Cardiac muscle cell (in vitro differentiated cells and primary cell): ENCODE measurements at regions not wholly inside any gene's neighbourhood (a gene's known extent, or its start where the extent isn't known, plus 50 kb on each side); places are given as distances from the start of the nearest gene placed in this dataset.

Experiments
- DNase-seq, 2 donors: peaks; one replicate each; pipeline versions ENCODE4 v3.0.0 to v3.0.0-alpha.2; 2010 to 2017; ENCODE audit warnings: low read depth in 1 of 2, low spot score in 1 of 2
- H3K27ac ChIP-seq: fragments of 200-600 bp; sonication (generic); 2 replicates; pipeline ENCODE4 v1.5.1; 2016
- H3K27me3 ChIP-seq: fragments of 200-600 bp; sonication (generic); 2 replicates; pipeline ENCODE4 v1.6.0; 2016; ENCODE audit warnings: control low read depth
- H3K36me3 ChIP-seq: fragments of 200-600 bp; sonication (generic); 2 replicates; pipeline ENCODE4 v1.5.1; 2016; ENCODE audit warnings: control low read depth
- H3K4me1 ChIP-seq: fragments of 200-600 bp; sonication (generic); 2 replicates; pipeline ENCODE4 v1.8.1; 2017; ENCODE audit warnings: low read depth, mild to moderate bottlenecking, mixed run types
- H3K4me3 ChIP-seq: fragments of 200-600 bp; sonication (generic); 2 replicates; pipeline ENCODE4 v1.5.1; 2016; ENCODE audit warnings: mild to moderate bottlenecking
- H3K9me3 ChIP-seq: fragments of 200-600 bp; sonication (generic); 2 replicates; pipeline ENCODE4 v1.5.1; 2017; ENCODE audit warnings: low read depth, mild to moderate bottlenecking, control low read depth
- CTCF ChIP-seq: IDR thresholded peaks from 2 replicates; pipeline ENCODE4 v1.5.1; 2012; ENCODE audit warnings: low read depth, mild to moderate bottlenecking, low read length

- Histone ChIP-seq H3K9me3 (no peaks in the 10 kb centered on the region), H3K4me1 (no peaks in the 10 kb centered on the region), H3K27ac (no peak overlapping the region), H3K4me3 (no peak overlapping the region), H3K36me3 (no peaks in the 10 kb centered on the region), H3K27me3 (no peaks in the 10 kb centered on the region)
- DNase-seq = no peak
- no peak for TF ChIP-seq CTCF
Measured at GRCh38 chr11:128216198-128216597, 371.2 kb downstream of the ETS1 start.

GRCh38 chr11:128215238-128215882 is 372.0 kb downstream of the ETS1 start:
- H3K27me3 ChIP-seq = no peaks in the 10 kb centered on the region
- no peak for DNase-seq
- TF ChIP-seq CTCF = no peak

GRCh38 chr11:128214263-128214662 is 373.1 kb downstream of the ETS1 start:
- no peak for TF ChIP-seq CTCF
- Histone ChIP-seq H3K4me3 (no peak overlapping the region), H3K4me1 (no peaks in the 10 kb centered on the region), H3K27ac (no peak overlapping the region), H3K27me3 (no peaks in the 10 kb centered on the region), H3K36me3 (no peaks in the 10 kb centered on the region), H3K9me3 (no peaks in the 10 kb centered on the region)
- DNase-seq = no peak

More at GRCh38 chr11:128215238-128215882, 372.0 kb downstream of the ETS1 start:
- Histone ChIP-seq H3K36me3 (no peaks in the 10 kb centered on the region), H3K9me3 (no peaks in the 10 kb centered on the region), H3K27ac (no peak overlapping the region), H3K4me3 (no peak overlapping the region), H3K4me1 (no peaks in the 10 kb centered on the region)

GRCh38 chr11:128213461-128213860 is 373.9 kb downstream of the ETS1 start:
- H3K27me3 ChIP-seq = no peaks in the 10 kb centered on the region
- no peak for TF ChIP-seq CTCF
- no peaks in the 10 kb centered on the region for H3K9me3 ChIP-seq
- H3K4me1 ChIP-seq = no peaks in the 10 kb centered on the region
- no peak overlapping the region for H3K27ac ChIP-seq
- no peak overlapping the region for H3K4me3 ChIP-seq
- no peak for DNase-seq
- no peaks in the 10 kb centered on the region for H3K36me3 ChIP-seq

- no peak for TF ChIP-seq CTCF
- Histone ChIP-seq H3K4me3 (no peak overlapping the region), H3K27ac (no peak overlapping the region), H3K36me3 (no peaks in the 10 kb centered on the region), H3K4me1 (no peaks in the 10 kb centered on the region), H3K27me3 (no peaks in the 10 kb centered on the region), H3K9me3 (no peaks in the 10 kb centered on the region)
- DNase-seq = no peak
Measured at GRCh38 chr11:128212324-128212723, 375.0 kb downstream of the ETS1 start.
